PFSK-1 (cell line): ENCODE measurements at regions not wholly inside any gene's neighbourhood (a gene's known extent, or its start where the extent isn't known, plus 50 kb on each side); places are given as distances from the start of the nearest gene placed in this dataset.

Source experiments
- POLR2AphosphoS5 ChIP-seq: IDR thresholded peaks from 2 replicates; pipeline ENCODE4 v1.6.1; 2012; ENCODE audit warnings: low read depth, mild to moderate bottlenecking, control low read depth, low read length, moderate library complexity
- SIN3A ChIP-seq: IDR thresholded peaks from 2 replicates; pipeline ENCODE4 v1.6.1; 2012; ENCODE audit warnings: mild to moderate bottlenecking, low read length, moderate library complexity, borderline replicate concordance; ENCODE audit not compliant: insufficient read depth
- TAF1 ChIP-seq: IDR thresholded peaks from 2 replicates; pipeline ENCODE4 v1.6.1; 2012; ENCODE audit warnings: low read length, control low read depth, borderline replicate concordance; ENCODE audit not compliant: insufficient read depth
- TF ChIP-seq, protein P1 (sequence below), 2 experiments: IDR thresholded peaks; 2 replicates each; pipeline versions ENCODE4 v1.6.1 to v1.8.0; 2011 to 2012; ENCODE audit warnings: low read depth in 2 of 2, low read length in 2 of 2, control low read depth in 1 of 2, inconsistent platforms in 1 of 2, mild to moderate bottlenecking in 1 of 2, moderate library complexity in 1 of 2; ENCODE audit not compliant: insufficient read depth in 1 of 2

DNA sequence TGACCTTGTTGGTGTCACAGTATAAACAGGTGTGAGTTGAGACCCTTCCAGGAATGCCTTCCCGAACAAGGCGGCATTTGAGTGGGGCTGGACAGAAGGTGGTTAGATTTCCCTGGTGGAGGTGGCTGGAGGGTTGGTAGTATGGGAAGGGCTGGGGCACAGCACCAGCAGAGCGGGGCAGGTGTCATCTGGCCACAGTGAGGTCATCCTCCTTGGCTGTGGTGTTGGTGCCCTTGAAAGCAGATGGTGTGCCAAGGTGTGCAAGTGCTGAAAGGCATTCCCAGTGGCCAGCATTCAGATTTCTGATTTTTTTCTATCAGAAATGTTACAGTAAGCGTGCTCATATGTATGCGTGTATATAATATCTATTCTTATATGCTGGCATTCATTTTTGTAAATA, 126.6 kb downstream of the LAT start:
- TF ChIP-seq SIN3A, result no peak
- no peak for TF ChIP-seq POLR2AphosphoS5
- TF ChIP-seq, protein P1, sequence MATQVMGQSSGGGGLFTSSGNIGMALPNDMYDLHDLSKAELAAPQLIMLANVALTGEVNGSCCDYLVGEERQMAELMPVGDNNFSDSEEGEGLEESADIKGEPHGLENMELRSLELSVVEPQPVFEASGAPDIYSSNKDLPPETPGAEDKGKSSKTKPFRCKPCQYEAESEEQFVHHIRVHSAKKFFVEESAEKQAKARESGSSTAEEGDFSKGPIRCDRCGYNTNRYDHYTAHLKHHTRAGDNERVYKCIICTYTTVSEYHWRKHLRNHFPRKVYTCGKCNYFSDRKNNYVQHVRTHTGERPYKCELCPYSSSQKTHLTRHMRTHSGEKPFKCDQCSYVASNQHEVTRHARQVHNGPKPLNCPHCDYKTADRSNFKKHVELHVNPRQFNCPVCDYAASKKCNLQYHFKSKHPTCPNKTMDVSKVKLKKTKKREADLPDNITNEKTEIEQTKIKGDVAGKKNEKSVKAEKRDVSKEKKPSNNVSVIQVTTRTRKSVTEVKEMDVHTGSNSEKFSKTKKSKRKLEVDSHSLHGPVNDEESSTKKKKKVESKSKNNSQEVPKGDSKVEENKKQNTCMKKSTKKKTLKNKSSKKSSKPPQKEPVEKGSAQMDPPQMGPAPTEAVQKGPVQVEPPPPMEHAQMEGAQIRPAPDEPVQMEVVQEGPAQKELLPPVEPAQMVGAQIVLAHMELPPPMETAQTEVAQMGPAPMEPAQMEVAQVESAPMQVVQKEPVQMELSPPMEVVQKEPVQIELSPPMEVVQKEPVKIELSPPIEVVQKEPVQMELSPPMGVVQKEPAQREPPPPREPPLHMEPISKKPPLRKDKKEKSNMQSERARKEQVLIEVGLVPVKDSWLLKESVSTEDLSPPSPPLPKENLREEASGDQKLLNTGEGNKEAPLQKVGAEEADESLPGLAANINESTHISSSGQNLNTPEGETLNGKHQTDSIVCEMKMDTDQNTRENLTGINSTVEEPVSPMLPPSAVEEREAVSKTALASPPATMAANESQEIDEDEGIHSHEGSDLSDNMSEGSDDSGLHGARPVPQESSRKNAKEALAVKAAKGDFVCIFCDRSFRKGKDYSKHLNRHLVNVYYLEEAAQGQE (IDR thresholded peaks at IDR 0.05; ENCODE audit: insufficient read depth in 1 of 2, low read depth in 2 of 2, low read length in 2 of 2), result no peak
- no peak for TF ChIP-seq TAF1
